ENCODE measurements at regions not wholly inside any gene's neighbourhood (a gene's known extent, or its start where the extent isn't known, plus 50 kb on each side); places are given as distances from the start of the nearest gene placed in this dataset.

- TF ChIP-seq CTCF (IDR thresholded peaks at IDR 0.05) (no peak), EP300 (IDR thresholded peaks at IDR 0.05) (no peak)
Observed at GRCh38 chr4:26171941-26172340, 148.9 kb upstream of the RBPJ start.
